Stomach (tissue), 8 donors: ENCODE measurements at regions not wholly inside any gene's neighbourhood (a gene's known extent, or its start where the extent isn't known, plus 50 kb on each side); places are given as distances from the start of the nearest gene placed in this dataset.
A peak's percentile ranks its signal among the peaks of the same experiment; 100 is the strongest.

Experiments
- DNase-seq, 2 donors: peaks; one replicate each; pipeline versions ENCODE4 v3.0.0 to v3.0.0-alpha.2; 2013 to 2019
- H3K27ac ChIP-seq, 5 donors: fragments of 200-600 bp in 4 of 5; sonication (generic) in 4 of 5; one replicate each; pipeline ENCODE4 v1.5.1; 2013 to 2019; ENCODE audit warnings: mild to moderate bottlenecking in 1 of 5, moderate library complexity in 1 of 5
- H3K27me3 ChIP-seq, 3 donors: fragments of 200-600 bp; sonication (generic); one replicate each; pipeline ENCODE4 v1.5.1; 2017 to 2019; ENCODE audit warnings: mixed run types in 1 of 3
- H3K36me3 ChIP-seq, 4 donors: fragments of 200-600 bp; sonication (generic); 1 replicate in 3 of 4; 2 replicates in 1 of 4; pipeline ENCODE4 v1.5.1; 2016 to 2019
- H3K4me1 ChIP-seq, 4 donors: fragments of 200-600 bp; sonication (generic); one replicate each; pipeline ENCODE4 v1.5.1; 2016 to 2019
- H3K4me3 ChIP-seq, 4 donors: fragments of 200-600 bp; sonication (generic) in 3 of 4; one replicate each; pipeline ENCODE4 v1.5.1; 2016 to 2019; ENCODE audit warnings: mild to moderate bottlenecking in 1 of 4
- H3K9me3 ChIP-seq, 4 donors: fragments of 200-600 bp; sonication (generic); one replicate each; pipeline ENCODE4 v1.5.1; 2016 to 2019
- CTCF ChIP-seq, 7 experiments: fragments of 450-650 bp in 4 of 7; fragments of 200-600 bp in 3 of 7; sonication (generic) in 3 of 7; IDR thresholded peaks; one replicate each; pipeline ENCODE4 v1.5.1; 2016 to 2019; ENCODE audit warnings: antibody characterized with exemption in 7 of 7, control low read depth in 2 of 7, mild to moderate bottlenecking in 1 of 7
- EP300 ChIP-seq: sonication (generic); formaldehyde crosslinking; IDR thresholded peaks from one replicate; pipeline ENCODE4 v1.6.1; 2017; ENCODE audit warnings: antibody characterized with exemption
- POLR2A ChIP-seq, 4 donors: fragments of 450-650 bp; IDR thresholded peaks; one replicate each; pipeline ENCODE4 v1.6.1; 2016; ENCODE audit warnings: antibody characterized with exemption in 4 of 4, control low read depth in 2 of 4, mild to moderate bottlenecking in 1 of 4, moderate library complexity in 1 of 4
- POLR2AphosphoS5 ChIP-seq, 3 donors: sonication (generic); formaldehyde crosslinking; IDR thresholded peaks; one replicate each; pipeline ENCODE4 v1.6.1; 2016; ENCODE audit warnings: antibody characterized with exemption in 3 of 3
- WGBS, 5 donors: extraction: QIAGEN DNeasy Blood & Tissue Kit in 3 of 5; methylation state at CpG; one replicate each; pipeline versions ENCODE4 v1.1.5 to v1.1.7; 2013 to 2018; 5-methylcytosine and 5-hydroxymethylcytosine counted together
- intact Hi-C: fragments of 100-400 bp; cut with DNase I; formaldehyde crosslinking; loops from one replicate; pipeline ENCODE4 v1.15.1; 2023; ENCODE audit warnings: low total_unique reads
- donor health status: healthy with polysubstance abuse.
- donor health status: Bipolar disorder and iron deficiency.
- donor health status: healthy.

GRCh38 chr16:56090076-56090475, 101.2 kb upstream of the GNAO1 start:
- no peak overlapping the region for H3K27ac ChIP-seq
- DNase-seq = no peak
- no peak for TF ChIP-seq CTCF (IDR thresholded peaks at IDR 0.05)
- no peak for TF ChIP-seq EP300
- TF ChIP-seq POLR2A (IDR thresholded peaks at IDR 0.05) = no peak
- no peak for TF ChIP-seq POLR2AphosphoS5 (IDR thresholded peaks at IDR 0.05)
- WGBS, 5 donors = 64 to 86% (median 77%) methylated on average over 2 of the region's 2 CpGs
- no peaks in the 10 kb centered on the region for H3K4me1 ChIP-seq
- no peaks in the 10 kb centered on the region for H3K27me3 ChIP-seq
- intact Hi-C loops = no loop called here
- H3K9me3 ChIP-seq = no peaks in the 10 kb centered on the region
- no peaks in the 10 kb centered on the region for H3K36me3 ChIP-seq
- no peak overlapping the region for H3K4me3 ChIP-seq

- H3K27ac ChIP-seq = no peak overlapping the region
- H3K36me3 ChIP-seq = no peaks in the 10 kb centered on the region
- intact Hi-C loops = no loop called here
- WGBS, 5 donors = 74 to 84% (median 77%) methylated on average over 6 of the region's 6 CpGs
- no peaks in the 10 kb centered on the region for H3K27me3 ChIP-seq
- H3K9me3 ChIP-seq = no peaks in the 10 kb centered on the region
- TF ChIP-seq POLR2AphosphoS5 (IDR thresholded peaks at IDR 0.05) = no peak
- no peak for TF ChIP-seq CTCF (IDR thresholded peaks at IDR 0.05)
- TF ChIP-seq POLR2A (IDR thresholded peaks at IDR 0.05) = no peak
- no peak for TF ChIP-seq EP300
- H3K4me1 ChIP-seq = no peaks in the 10 kb centered on the region
- H3K4me3 ChIP-seq = no peak overlapping the region
- peak in 1 of 2 donors; percentile 4 for DNase-seq
These were observed 103.7 kb upstream of the GNAO1 start for GRCh38 chr16:56087626-56088025.

GRCh38 chr16:56081371-56081770, 109.9 kb upstream of the GNAO1 start:
- H3K27ac ChIP-seq = no peak overlapping the region
- no peaks in the 10 kb centered on the region for H3K27me3 ChIP-seq
- H3K9me3 ChIP-seq = no peaks in the 10 kb centered on the region
- intact Hi-C loops = no loop called here
- H3K4me3 ChIP-seq = no peak overlapping the region
- 70 to 100% (median 83%) methylated on average over 1 to 2 of the region's 2 CpGs for WGBS, 5 donors
- no peak for DNase-seq
- TF ChIP-seq EP300 (no peak), POLR2A (IDR thresholded peaks at IDR 0.05) (no peak), CTCF (IDR thresholded peaks at IDR 0.05) (no peak), POLR2AphosphoS5 (IDR thresholded peaks at IDR 0.05) (no peak)
- no peaks in the 10 kb centered on the region for H3K36me3 ChIP-seq
- no peaks in the 10 kb centered on the region for H3K4me1 ChIP-seq

GRCh38 chr16:56075732-56076388, 115.4 kb upstream of the GNAO1 start:
- 65 to 73% (median 71%) methylated on average over 11 of the region's 11 CpGs for WGBS, 5 donors
- Histone ChIP-seq H3K4me1 (no peaks in the 10 kb centered on the region), H3K9me3 (no peaks in the 10 kb centered on the region), H3K4me3 (no peak overlapping the region), H3K36me3 (no peaks in the 10 kb centered on the region), H3K27me3 (no peaks in the 10 kb centered on the region), H3K27ac (no peak overlapping the region)
- intact Hi-C loops = no loop called here
- no peak for TF ChIP-seq POLR2A (IDR thresholded peaks at IDR 0.05)
- TF ChIP-seq EP300 = no peak
- no peak for TF ChIP-seq POLR2AphosphoS5 (IDR thresholded peaks at IDR 0.05)
- TF ChIP-seq CTCF (IDR thresholded peaks at IDR 0.05) = no peak
- peak in 1 of 2 donors; percentile 13 for DNase-seq
